PC-3 (cell line): ENCODE measurements at regions not wholly inside any gene's neighbourhood (a gene's known extent, or its start where the extent isn't known, plus 50 kb on each side); places are given as distances from the start of the nearest gene placed in this dataset.

ENCODE experiments used
- ATAC-seq: fragments of 200-7000 bp; cut with Tn5 transposase; 2 replicates; pipeline ENCODE4 v1.9.1; 2020; ENCODE audit warnings: mild to moderate bottlenecking, moderate library complexity
- BruUV-seq: library from RNA; stranded (reverse); fragments of 400-500 nt; replicated peaks from 2 replicates; lab custom pipeline; 2021; lab: Mats Ljungman, UMichigan
- CTCF ChIA-PET: fragments of 300-600 bp; sonication (Branson Sonifier 250); formaldehyde crosslinking; loops from one replicate; lab custom pipeline; 2022; ENCODE audit warnings: antibody characterized with exemption; lab: Charles Lee
- POLR2A ChIA-PET: fragments of 300-600 bp; sonication (Branson Sonifier 250); formaldehyde crosslinking; loops from one replicate; lab custom pipeline; 2022; ENCODE audit warnings: antibody characterized with exemption; ENCODE audit not compliant: unreplicated experiment; lab: Charles Lee
- DNase-seq: peaks from one replicate; pipeline ENCODE4 v3.0.0-alpha.2; 2015
- H2AFZ ChIP-seq: fragments of 300-600 bp; sonication (generic); 2 replicates; pipeline ENCODE4 v1.6.0; 2016; ENCODE audit warnings: antibody characterized with exemption, low read length
- H3F3A ChIP-seq: fragments of 300-600 bp; sonication (generic); one replicate; pipeline ENCODE4 v1.6.0; 2017; ENCODE audit warnings: antibody characterized with exemption, low read length, control low read depth, mild to moderate bottlenecking; ENCODE audit not compliant: unreplicated experiment
- H3K27ac ChIP-seq: fragments of 300-600 bp; sonication (generic); 2 replicates; pipeline ENCODE4 v1.5.1; 2016; ENCODE audit warnings: mild to moderate bottlenecking, low read length
- H3K27me3 ChIP-seq: fragments of 300-600 bp; sonication (generic); 2 replicates; pipeline ENCODE4 v1.6.1; 2016; ENCODE audit warnings: low read length, mixed read lengths
- H3K36me3 ChIP-seq: fragments of 300-600 bp; sonication (generic); 2 replicates; pipeline ENCODE4 v1.6.1; 2016; ENCODE audit warnings: low read depth, mixed run types, low read length, mixed read lengths
- H3K4me1 ChIP-seq: fragments of 300-600 bp; sonication (generic); 2 replicates; pipeline ENCODE4 v1.5.1; 2016; ENCODE audit warnings: low read length; ENCODE audit not compliant: insufficient read depth
- H3K4me2 ChIP-seq: fragments of 300-600 bp; sonication (generic); 2 replicates; pipeline ENCODE4 v1.6.0; 2016; ENCODE audit warnings: low read length
- H3K4me3 ChIP-seq: fragments of 300-600 bp; sonication (generic); 2 replicates; pipeline ENCODE4 v1.5.1; 2016; ENCODE audit warnings: mild to moderate bottlenecking, low read length, mixed read lengths
- H3K79me2 ChIP-seq: fragments of 300-600 bp; sonication (generic); 2 replicates; pipeline ENCODE4 v1.6.1; 2017; ENCODE audit warnings: low read length, mixed read lengths
- H3K9ac ChIP-seq: fragments of 300-600 bp; sonication (generic); 2 replicates; pipeline ENCODE4 v1.6.0; 2016; ENCODE audit warnings: mild to moderate bottlenecking, low read length
- H3K9me2 ChIP-seq: fragments of 300-600 bp; sonication (generic); replicated peaks from 2 replicates; pipeline ENCODE4 v1.6.1; 2016; ENCODE audit warnings: mixed run types, low read length, mixed read lengths
- H3K9me3 ChIP-seq: fragments of 300-600 bp; sonication (generic); 2 replicates; pipeline ENCODE4 v1.6.1; 2016; ENCODE audit warnings: low read length, mixed read lengths
- H4K20me1 ChIP-seq: fragments of 300-600 bp; sonication (generic); 2 replicates; pipeline ENCODE4 v1.6.1; 2016; ENCODE audit warnings: low read length, mixed read lengths
- CTCF ChIP-seq: fragments of 300-600 bp; sonication (generic); conservative IDR thresholded peaks from 2 replicates; pipeline ENCODE4 v1.5.1; 2017; ENCODE audit warnings: antibody characterized with exemption, low read depth, mild to moderate bottlenecking, low read length
- EZH2 ChIP-seq: fragments of 300-600 bp; sonication (generic); IDR thresholded peaks from one replicate; pipeline ENCODE4 v1.6.1; 2017; ENCODE audit warnings: antibody characterized with exemption, mild to moderate bottlenecking, low read length; ENCODE audit not compliant: unreplicated experiment
- EZH2phosphoT487 ChIP-seq: fragments of 300-600 bp; sonication (generic); IDR thresholded peaks from 2 replicates; pipeline ENCODE4 v1.6.1; 2018; ENCODE audit warnings: mild to moderate bottlenecking, antibody characterized with exemption, low read length, borderline replicate concordance
- intact Hi-C: fragments of 100-400 bp; cut with micrococcal nuclease; formaldehyde crosslinking; loops from 2 replicates; pipeline ENCODE4 v1.9.0; 2023

GRCh38 chr13:44158098-44158521 lies 215.5 kb upstream of the SERP2 start:
- CTCF ChIA-PET: no interaction called here
- Histone ChIP-seq H3F3A (peaks cover 6% of the 10 kb centered on the region), H3K27me3 (no peaks in the 10 kb centered on the region), H3K27ac (peak overlapping the region; percentile 100), H3K4me3 (no peak overlapping the region), H4K20me1 (no peaks in the 10 kb centered on the region), H3K4me2 (peak overlapping the region; percentile 43; the same call in 1 of the 2 replicates), H3K79me2 (no peaks in the 10 kb centered on the region), H3K9ac (peak overlapping the region; percentile 86), H3K36me3 (no peaks in the 10 kb centered on the region), H2AFZ (no peak overlapping the region), H3K9me3 (no peaks in the 10 kb centered on the region), H3K9me2 (no peaks in the 10 kb centered on the region), H3K4me1 (peaks cover 34% of the 10 kb centered on the region)
- TF ChIP-seq EZH2phosphoT487 (no peak), CTCF (no peak)
- no peak for DNase-seq
- POLR2A ChIA-PET: no interaction called here
- intact Hi-C loops: loop anchor here (2.0 kb wide), 1 partner anchor 149 kb away; no protein-coding TSS in a partner anchor
- ATAC-seq: no peak
- no TSS peak for BruUV-seq

GRCh38 chr13:44158881-44159632 lies 214.6 kb upstream of the SERP2 start:
- Histone ChIP-seq H3F3A (peaks cover 6% of the 10 kb centered on the region), H3K27ac (peak overlapping the region; percentile 100), H4K20me1 (no peaks in the 10 kb centered on the region), H3K4me3 (no peak overlapping the region), H3K27me3 (no peaks in the 10 kb centered on the region), H3K4me2 (peak overlapping the region; percentile 43), H3K4me1 (peaks cover 34% of the 10 kb centered on the region), H2AFZ (no peak overlapping the region), H3K9me2 (no peaks in the 10 kb centered on the region), H3K9me3 (no peaks in the 10 kb centered on the region), H3K9ac (peak overlapping the region; percentile 86), H3K79me2 (no peaks in the 10 kb centered on the region), H3K36me3 (no peaks in the 10 kb centered on the region)
- ChIA-PET POLR2A (interaction anchor here (0.6 to 1.1 kb wide), 4 partner anchors 60 to 933 kb away, joined by 3 to 4 read pairs (median 3); no protein-coding TSS in a partner anchor), CTCF (no interaction called here)
- peak; percentile 43 for ATAC-seq
- DNase-seq: no peak
- TF ChIP-seq CTCF (no peak), EZH2phosphoT487 (no peak)
- BruUV-seq: no TSS peak
- intact Hi-C loops: loop anchor here (1.0 to 2.0 kb wide), 4 partner anchors 73 to 279 kb away; no protein-coding TSS in a partner anchor

- ATAC-seq: peak; percentile 97
- H3K79me2 ChIP-seq: no peaks in the 10 kb centered on the region
- H3K9me2 ChIP-seq: no peaks in the 10 kb centered on the region
- intact Hi-C loops: loop anchor here (1.0 to 2.0 kb wide), 5 partner anchors 59 to 279 kb away; no protein-coding TSS in a partner anchor
- TF ChIP-seq CTCF (no peak), EZH2phosphoT487 (no peak), EZH2 (no peak)
- H3F3A ChIP-seq: peaks cover 6% of the 10 kb centered on the region
- H3K27ac ChIP-seq: peak overlapping the region; percentile 100
- no peak overlapping the region for H3K4me3 ChIP-seq
- no peaks in the 10 kb centered on the region for H4K20me1 ChIP-seq
- no peak overlapping the region for H2AFZ ChIP-seq
- TSS peak; percentile 60 for BruUV-seq
- CTCF ChIA-PET: no interaction called here
- no peaks in the 10 kb centered on the region for H3K9me3 ChIP-seq
- POLR2A ChIA-PET: interaction anchor here (0.6 to 1.1 kb wide), 4 partner anchors 59 to 932 kb away, joined by 3 to 4 read pairs (median 3); no protein-coding TSS in a partner anchor
- H3K4me1 ChIP-seq: peaks cover 34% of the 10 kb centered on the region
- H3K9ac ChIP-seq: peak overlapping the region; percentile 86
- no peaks in the 10 kb centered on the region for H3K27me3 ChIP-seq
- peak overlapping the region; percentile 43 for H3K4me2 ChIP-seq
- peak; percentile 95 for DNase-seq
- no peaks in the 10 kb centered on the region for H3K36me3 ChIP-seq
Measured at GRCh38 chr13:44159633-44160279, 213.9 kb upstream of the SERP2 start.
